GM19238 (cell line): ENCODE measurements at regions not wholly inside any gene's neighbourhood (a gene's known extent, or its start where the extent isn't known, plus 50 kb on each side); places are given as distances from the start of the nearest gene placed in this dataset.
A peak's percentile ranks its signal among the peaks of the same experiment; 100 is the strongest.

ENCODE experiments used
- DNase-seq: peaks from one replicate; pipeline ENCODE4 v3.0.0; 2011; ENCODE audit warnings: low spot score; ENCODE audit not compliant: insufficient read length

DNA sequence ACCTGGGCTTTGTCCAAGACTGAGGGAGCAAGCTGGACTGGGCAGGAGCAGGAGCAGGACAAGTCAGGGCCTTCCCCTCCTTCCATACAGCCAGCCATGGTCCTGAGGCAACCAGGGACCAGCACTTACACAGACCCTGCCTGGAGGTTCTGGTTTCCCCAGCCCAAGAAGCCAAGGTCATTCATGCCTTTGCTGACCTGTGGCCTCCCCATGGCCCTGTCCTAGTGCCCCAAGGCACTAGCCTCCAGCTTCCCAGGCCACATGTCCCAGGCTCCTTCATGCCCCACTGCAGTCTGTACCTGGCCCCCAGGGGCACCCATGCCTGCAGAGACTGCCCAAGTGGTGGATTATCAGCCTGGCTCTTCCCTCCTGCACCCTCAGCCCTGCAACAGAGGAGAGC, 243.9 kb downstream of the TOMM20 start:
- no peak for DNase-seq

DNA sequence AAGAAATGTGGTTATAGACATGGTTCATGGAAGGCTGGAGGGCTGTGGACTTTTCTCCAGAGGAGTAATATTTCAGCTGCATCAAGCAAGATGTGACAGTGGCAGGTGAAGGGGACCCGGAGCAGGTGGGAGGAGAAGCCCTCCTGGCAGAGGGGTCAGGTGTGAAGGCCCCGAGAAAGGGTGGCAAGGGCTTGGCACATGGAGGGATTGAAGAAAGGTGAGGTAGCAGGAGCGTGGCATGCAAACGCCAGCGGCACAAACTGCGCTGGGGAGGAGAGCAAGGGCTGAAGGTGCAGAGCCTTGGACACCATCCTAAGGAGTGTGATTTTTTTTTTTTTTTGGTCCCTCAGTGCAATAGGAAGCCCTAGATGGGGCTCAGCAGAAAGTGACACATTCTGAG, 244.6 kb downstream of the TOMM20 start:
- no peak for DNase-seq

DNA sequence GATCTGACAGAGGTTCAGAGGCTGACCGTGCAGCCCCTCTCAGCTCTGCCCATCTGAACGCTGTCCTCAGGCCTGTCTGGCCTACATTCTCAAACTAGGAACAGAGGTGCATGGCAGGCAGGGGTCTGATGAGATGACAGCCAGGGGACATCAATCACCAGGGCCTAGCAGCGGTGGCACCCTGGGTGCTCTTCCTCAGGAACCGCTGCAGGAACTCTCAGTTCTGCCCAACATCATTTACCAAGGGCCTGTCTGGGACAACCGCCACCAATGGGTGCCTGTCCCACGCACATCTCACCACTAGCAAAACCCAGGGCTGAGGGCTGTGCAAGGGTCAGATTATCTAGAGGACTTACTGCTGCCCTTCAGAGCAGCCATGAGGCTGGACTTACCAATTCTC, 245.7 kb downstream of the TOMM20 start:
- no peak for DNase-seq

DNA sequence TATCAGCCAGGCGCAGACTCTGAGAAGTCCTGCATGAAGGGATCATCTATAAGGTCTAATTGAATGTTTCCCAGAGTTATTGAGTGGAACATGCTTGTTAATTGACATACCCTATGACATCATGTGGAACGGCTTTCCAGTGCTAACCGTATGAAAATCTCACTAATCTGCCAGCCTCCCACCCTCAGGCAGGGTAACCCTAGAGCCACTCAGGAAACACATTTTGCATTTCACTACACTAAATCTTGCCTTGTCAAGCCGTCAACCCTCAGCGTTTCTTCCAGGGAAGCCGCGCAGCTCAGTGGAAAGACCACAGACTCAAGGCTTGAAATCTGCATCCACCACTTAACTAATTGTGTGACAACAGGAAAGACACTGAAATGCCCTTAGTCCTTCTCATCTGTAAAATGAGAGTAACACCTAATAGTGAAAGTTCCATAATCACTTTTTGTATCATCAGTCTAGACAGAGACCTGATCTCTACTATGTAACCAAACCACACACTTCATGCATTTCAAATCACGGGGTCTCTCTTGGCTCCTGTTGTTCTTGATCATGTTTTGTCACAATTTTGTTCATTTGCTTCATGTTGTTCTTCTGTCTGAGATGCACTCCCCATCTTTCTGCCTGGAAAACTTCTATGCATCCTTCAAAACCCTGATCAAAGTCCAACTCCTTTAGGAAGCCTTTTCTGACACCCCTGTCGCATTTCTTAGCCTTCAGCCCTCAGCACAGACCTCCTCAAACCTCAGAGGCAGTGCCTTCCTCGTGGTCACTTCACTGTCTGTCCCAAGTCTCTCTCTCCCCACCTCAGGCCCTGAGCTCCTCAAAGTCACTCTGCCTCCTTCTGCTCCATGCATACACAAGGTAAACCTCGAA, 246.5 kb downstream of the TOMM20 start:
- peak; percentile 40 for DNase-seq

DNA sequence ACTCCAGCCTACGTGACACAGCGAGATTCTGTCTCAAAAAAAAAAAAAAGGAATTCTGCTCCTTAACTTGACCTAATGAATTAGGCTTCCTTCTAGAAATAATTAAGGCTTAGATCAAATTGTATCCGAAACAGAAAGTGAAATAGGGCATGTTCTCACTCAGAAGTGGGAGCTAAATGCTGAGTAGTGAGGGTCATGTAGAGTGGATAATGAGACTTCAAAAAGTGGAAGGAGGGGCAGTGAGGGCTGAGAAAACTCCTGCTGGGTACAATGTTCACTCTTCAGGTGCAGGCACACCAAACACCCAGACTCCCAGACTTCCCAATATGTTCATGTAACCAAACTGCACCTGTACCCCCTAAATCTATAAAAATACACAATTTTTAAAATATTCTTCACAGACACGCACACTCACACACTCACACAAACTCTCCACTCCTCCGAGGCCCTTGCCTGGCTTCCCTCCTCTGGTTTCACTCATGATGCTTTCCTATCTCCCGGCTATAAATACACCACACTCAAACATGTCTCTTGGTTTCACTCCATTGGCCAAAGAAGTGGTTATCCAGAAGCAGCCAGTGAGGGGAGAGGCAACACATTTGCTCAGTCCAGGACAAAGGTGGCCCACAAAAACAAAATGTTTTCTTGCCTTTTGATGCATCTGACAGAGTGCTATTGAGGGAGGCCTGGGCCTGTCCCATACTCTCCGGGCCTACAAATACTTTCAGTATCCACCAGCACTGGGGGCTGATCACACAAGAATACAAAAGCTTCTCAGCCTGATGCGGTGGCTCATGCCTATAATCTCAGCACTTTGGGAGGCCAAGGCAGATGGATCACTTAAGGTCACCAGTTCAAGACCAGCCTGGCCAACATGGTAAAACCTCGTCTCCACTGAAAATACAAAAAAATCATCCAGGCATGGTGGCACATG, 249.2 kb downstream of the TOMM20 start:
- no peak for DNase-seq

DNA sequence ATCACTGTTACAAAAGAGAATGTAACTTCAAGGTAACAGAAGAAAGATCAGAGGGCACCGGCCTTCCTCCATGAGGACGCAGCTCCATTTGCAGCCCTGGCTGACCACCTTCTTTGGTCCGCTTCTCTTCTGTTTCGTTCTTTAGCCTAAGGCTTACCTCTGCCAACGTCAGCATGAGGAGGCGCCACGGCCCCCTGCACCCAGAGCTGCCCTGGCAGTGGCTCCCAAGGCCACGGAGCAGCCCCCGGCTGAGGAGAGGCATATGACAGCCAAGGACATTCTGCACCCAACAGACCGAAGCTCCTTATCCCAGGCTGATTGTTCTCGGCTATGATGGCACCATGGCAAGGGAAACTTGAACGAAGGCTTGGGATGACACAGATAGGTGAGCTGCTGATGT, 250.3 kb downstream of the TOMM20 start:
- no peak for DNase-seq

DNA sequence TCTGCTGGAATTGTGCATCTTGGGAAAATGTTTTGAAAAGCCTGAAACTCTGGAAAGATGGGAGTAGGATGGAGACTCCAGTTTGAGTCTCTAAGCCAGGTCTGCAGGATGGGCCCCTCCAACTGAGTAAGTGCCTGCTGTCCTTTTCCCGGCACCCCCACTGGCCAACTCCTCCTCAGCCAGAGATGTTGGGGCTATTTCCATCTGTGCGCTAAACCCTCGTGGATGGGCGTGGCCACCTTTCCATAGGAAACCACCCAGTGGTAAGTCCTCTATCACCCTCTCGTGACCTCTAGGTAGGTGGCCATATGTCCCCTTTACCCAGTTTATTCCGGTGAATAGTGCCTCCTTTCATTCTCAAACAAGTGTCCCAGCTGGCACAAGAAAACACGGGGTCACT, 250.9 kb downstream of the TOMM20 start:
- no peak for DNase-seq

DNA sequence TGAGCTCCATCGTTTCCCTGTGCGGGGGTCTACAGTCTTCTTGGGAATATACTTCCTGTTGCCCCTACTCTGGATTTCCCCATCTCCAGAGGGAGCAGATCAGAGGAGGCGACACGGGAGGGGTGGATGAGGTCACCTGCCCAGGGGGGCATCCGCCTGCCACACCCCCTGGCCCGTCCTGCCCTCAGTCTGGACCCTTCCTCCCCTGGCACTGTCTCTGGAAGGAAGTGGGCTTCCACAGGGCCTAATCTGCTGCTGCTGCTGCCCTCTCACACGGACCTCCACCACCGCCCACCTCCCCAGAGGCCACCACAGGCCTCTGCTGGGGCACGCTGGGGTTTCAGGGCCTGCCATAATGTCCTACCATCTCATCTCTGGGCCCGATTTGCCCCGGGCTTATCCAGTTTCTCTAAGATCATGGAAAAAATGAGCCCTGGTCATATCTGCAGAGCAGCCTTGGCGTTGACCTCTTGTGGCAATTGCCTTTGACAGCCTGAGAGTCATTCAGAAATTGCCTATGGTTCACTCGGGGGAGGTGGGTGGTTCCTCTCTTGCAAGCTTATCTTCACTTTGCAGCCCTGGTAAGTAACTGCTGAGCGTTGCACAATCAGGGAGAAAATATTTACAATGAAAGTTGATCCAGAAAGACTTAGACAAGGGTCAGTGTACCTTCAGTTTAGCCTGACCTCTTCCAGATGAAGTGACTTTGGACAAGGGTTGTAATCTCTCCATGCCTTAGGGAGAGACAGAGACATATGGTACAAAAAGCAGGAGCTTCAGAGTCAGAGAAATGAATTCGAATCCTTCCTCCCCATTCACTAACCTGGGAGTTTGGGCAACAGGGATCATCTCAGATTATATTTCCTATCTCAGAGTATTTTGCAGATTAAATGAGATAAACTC, 252.4 kb downstream of the TOMM20 start:
- DNase-seq, result no peak

DNA sequence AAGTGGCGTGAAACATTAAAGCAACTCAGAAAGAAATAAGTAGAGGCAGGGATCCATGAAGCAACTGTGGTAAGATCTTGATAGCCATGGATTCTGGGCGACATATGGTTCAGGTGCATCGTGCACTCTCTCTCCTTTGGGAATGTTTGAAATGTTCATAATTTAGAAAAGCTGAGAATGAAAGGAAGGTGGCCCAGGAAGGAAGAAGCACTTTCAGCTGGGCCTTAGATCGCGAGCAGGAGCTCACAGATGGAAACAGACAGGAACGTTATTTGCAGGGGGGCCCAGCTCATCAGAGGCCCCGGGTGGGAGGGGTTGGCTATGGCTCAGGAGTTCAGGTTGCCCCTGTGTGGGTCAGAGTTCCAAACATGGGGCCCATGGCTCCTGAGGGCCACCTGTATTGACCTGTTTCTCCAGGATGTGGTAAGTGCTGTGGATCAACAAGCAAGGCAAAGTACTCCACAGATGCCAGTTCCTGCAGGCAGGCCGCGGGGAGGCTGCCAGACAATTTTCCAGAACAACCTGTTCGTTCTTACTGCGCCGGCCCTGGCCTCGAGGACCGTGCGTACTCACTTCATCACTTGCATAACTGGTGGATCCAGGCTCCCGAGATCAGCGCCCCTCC, 253.2 kb downstream of the TOMM20 start:
- DNase-seq, result no peak

DNA sequence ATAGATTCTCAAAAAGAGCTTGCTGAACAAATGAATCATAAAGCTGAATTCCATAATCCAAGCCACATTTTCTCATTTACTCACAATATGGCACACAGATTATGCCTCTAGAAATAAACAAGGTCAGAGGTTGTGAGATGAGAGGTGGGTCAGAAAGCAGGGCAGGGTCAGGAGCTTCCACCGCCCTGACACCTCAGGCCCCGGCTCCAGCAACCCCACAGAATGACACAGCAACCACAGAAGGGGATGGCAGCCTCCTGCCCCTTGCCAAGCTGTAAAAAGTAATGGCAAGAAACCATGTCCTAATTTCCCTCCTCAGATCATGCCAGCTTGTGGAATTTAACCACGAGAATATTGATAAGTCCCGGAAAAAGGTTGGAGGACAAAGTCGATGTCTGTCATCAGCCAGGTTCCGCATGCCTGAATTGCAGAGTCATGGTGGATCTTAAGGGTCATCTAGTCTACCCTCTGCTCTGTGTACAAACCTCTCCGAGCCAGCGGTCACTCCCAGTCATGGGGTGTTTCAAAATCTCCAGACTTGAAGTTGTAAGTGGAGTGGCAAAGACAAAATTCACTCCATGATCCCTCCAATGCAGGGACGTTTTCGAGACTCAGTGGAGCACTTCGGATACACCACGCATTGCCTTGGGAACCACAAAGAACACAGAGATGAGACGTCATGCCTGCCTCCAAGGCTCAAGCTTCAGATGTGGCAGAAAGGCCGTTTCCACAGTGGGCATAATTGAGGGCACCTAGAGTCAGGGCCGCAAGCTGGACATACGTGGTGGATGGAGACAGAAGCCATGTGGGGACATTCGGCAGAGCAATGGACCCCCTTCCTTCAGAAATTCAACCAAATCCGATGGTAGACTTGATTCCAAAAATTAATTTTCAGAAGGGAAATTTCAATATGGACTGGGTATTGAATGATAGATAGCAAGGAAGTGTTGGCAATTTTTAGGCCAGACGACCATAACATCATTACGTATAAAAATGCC, 254.0 kb downstream of the TOMM20 start:
- DNase-seq, result no peak

DNA sequence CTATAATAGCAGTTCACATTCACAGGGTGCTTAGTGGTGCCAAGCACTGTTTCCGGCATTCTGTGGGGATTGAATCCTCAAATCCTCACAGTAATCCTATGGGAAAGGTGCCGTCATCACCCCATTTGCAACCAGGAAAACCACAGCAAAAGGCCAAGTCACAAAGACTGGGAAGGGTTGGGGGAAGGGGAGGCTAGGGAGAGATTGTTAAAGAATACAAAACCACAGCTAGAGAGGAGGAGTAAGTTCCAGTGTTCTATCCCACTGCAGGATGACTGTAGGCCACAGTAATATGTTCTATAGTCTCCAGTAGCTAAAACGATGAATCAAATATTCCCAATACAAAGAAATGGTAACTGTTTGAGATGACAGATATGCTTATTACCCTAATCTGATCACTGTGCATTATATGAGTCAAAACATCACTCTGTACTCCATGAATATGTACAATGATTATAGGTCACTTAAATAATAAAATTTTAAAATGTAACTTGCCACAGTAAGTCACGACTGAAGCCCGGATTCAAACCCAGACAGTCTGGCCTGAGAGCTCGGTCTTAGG, 256.8 kb downstream of the TOMM20 start:
- no peak for DNase-seq

DNA sequence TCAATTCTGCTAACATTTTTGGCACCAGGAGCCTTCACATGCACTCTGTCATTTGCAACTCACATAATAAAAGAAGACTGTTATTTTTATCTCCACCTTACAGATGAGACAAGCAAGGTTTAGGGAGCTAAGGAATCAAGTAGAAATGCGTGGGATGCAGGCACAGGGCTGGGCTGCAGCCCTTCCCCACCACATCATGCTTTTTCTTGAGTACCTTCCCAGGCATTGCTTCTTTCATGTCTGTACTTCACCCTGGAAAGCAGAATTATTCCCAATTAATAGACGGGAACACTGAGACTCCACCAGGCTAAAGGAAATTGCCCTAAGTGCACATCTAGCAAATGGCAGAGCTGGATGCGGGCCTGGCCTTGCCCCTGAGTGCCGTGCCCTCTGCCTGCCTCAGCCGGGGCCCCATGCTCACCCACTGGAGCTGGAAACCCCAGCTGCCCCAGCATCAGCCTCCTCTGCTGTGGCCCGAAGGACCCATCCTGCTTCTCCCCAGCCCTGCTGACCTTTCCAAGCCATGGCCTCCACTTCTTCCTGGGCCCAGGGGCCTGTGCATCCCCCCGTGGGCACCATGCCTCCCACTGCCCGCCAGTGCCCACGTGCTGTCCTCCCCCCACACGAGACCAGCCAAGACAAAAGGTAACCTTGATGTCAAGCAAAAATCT, 257.5 kb downstream of the TOMM20 start:
- DNase-seq, result no peak

DNA sequence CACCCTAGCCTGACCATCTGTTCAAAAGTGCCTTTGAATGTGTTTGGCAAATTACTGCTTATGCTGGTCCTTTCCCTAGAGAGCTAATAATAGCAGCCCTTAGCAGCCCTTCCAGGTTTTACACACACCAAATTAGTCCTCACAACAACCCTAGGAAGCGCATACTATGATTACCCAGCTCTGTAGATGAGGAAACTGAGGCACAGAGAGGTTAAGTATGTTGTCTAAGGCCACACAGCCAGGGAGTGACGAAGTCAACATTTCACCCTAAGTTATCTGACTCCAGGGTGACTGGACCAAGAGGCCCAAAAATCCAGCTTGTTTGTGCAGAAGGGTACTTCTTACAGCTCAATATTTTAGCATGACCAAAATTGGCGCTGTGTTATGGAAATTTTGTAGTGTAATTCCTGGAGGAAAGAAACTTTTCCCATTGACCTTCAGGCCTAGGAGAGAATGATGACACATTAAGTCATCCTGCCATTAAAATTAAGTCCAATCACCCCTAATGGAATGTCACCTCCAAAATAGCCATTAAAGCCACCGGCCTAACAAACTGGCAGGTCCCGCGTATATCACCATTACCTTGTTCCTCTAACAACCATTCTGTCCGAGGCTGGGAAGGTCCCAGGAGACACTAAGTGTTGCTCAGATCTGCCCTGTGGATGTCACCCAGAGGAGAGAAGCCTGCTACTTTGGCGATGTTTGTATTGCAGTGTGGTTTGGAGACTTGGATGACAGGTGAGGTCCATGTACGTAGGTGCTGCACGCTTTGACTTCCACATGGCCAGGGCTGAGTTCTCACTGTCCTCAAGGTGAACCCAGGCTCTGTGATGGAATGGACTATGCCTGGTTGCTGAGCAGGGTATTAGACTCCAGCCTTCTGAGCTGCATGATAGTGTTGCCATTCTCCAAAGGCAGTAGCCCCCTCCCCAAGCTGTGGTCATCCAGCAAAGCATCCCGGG, 258.3 kb downstream of the TOMM20 start:
- DNase-seq, result no peak

DNA sequence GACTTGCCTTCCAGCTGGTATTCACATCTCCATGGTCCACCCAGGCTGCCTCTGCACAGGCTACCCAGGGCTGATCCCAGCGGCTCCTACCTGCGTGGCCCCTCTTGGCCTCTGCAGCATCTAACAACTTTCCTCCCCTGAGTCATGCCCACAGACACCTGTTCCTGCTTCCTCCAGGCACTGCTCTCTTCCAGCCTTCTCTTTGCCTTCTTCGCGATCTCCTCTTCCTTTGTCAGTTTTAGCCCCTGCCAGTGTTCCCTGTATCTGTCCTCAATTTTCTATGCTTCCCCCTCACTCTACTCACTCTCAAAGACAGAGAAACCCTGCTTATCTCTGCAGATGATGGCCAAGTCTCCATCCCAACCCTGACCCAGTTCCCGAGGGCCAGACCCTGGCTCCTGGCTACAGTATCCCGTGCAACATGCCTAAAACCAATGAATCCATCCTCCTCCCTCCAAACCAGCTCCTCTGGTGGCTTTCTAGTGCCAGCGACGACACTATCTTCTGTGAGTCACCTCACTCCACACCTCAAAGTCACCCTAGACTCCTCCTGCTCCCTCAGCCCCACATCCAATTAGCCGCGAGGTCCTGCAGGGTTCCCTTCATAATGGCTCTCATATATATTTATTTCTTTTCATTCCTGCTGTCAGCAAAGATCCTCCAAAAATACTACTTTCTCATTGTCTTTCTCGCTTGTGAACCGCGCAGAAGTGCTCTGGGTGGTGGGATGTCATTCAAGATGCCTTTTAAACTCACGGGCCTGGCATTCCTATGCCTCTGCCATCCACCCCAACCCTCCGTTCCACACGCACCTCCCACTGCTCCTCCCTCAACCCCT, 259.2 kb downstream of the TOMM20 start:
- no peak for DNase-seq

DNA sequence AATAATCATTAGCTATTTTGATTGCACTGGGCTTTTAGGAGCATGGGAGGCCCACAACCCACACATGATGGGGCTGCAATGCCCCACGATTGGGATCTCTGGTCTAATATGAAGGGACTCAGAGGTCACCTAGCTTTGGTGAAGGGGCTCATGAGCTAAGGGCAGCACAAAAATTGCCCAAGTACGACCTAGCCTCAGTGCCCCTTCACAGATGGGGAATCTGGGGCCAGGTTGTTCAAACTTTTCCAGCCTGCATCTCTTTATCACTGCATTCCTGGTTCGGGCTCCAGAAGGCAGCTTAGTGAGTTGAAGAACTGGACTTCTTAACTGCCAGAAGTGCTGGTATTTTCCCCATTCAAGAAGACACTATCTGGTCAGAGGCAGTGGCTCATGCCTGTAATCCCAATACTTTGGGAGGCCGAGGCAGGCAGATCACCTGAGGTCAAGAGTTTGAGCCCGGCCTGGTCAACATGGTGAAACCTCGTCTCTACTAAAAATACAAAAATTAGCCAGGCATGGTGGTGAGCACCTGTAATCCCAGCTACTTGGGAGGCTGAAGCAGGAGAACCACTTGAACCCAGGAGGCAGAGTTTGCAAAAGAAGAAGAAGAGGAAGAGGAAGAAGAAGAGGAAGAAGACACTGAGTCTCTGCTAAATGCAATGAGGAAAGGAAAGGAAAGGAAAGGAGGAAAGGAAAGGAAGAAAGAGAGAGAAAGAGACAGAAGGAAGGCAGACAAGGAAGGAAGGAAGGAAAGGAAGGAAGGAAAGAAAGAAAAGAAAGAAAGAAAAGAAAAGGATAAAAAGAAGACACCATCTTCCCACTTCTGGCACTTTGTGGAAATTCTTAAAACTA, 258.5 kb upstream of the IRF2BP2 start:
- DNase-seq, result no peak
